ENCODE measurements at regions not wholly inside any gene's neighbourhood (a gene's known extent, or its start where the extent isn't known, plus 50 kb on each side); places are given as distances from the start of the nearest gene placed in this dataset.

- intact Hi-C loops (cut with micrococcal nuclease), result no loop called here
- DNase-seq, result no peak
- Histone ChIP-seq H2AFZ (ENCODE audit: insufficient read depth, low read depth, low read length, poor library complexity, severe bottlenecking) (no peak overlapping the region), H3K79me2 (ENCODE audit: insufficient read depth, low read length) (no peaks in the 10 kb centered on the region), H3K9ac (ENCODE audit: insufficient read depth, low read length, poor library complexity, severe bottlenecking) (no peak overlapping the region), H3K4me1 (ENCODE audit: control insufficient read depth in 1 of 2, insufficient read depth in 2 of 2, low read length in 2 of 2) (no peaks in the 10 kb centered on the region), H3K9me3 (replicated peaks in 1 of 2; ENCODE audit: control insufficient read depth in 1 of 2, insufficient read depth in 1 of 2, low read length in 2 of 2) (no peaks in the 10 kb centered on the region), H3K36me3 (replicated peaks in 1 of 2; ENCODE audit: control insufficient read depth in 1 of 2, insufficient read depth in 2 of 2, low read length in 2 of 2) (no peaks in the 10 kb centered on the region), H4K20me1 (ENCODE audit: insufficient read depth, low read length) (no peaks in the 10 kb centered on the region), H3K4me3 (replicated peaks in 1 of 3; ENCODE audit: low read depth in 2 of 3, low read length in 3 of 3) (no peak overlapping the region), H3K4me2 (replicated peaks; ENCODE audit: extremely low read depth, low read length, poor library complexity, severe bottlenecking) (no peak overlapping the region), H3K27me3 (ENCODE audit: control insufficient read depth in 2 of 2, insufficient read depth in 2 of 2, low read length in 2 of 2) (no peaks in the 10 kb centered on the region), H3K27ac (ENCODE audit: low read depth in 1 of 2, low read length in 2 of 2) (no peak overlapping the region)
- Mint-ChIP-seq H3K36me3 (no peaks in the 10 kb centered on the region), H3K4me3 (no peak overlapping the region), H3K27me3 (ENCODE audit: low read depth in 3 of 3) (no peaks in the 10 kb centered on the region), H3K9me3 (peaks cover 0 to 4% (median 2%) of the 10 kb centered on the region in 7 donors), H3K4me1 (peaks cover 2% of the 10 kb centered on the region), H3K27ac (no peak overlapping the region)
- WGBS (ENCODE audit: insufficient coverage), result no CpG with 5 or more reads among the region's 1 CpG
- TF ChIP-seq, protein P1, sequence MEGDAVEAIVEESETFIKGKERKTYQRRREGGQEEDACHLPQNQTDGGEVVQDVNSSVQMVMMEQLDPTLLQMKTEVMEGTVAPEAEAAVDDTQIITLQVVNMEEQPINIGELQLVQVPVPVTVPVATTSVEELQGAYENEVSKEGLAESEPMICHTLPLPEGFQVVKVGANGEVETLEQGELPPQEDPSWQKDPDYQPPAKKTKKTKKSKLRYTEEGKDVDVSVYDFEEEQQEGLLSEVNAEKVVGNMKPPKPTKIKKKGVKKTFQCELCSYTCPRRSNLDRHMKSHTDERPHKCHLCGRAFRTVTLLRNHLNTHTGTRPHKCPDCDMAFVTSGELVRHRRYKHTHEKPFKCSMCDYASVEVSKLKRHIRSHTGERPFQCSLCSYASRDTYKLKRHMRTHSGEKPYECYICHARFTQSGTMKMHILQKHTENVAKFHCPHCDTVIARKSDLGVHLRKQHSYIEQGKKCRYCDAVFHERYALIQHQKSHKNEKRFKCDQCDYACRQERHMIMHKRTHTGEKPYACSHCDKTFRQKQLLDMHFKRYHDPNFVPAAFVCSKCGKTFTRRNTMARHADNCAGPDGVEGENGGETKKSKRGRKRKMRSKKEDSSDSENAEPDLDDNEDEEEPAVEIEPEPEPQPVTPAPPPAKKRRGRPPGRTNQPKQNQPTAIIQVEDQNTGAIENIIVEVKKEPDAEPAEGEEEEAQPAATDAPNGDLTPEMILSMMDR (IDR thresholded peaks at IDR 0.05), result no peak
Measured at GRCh38 chr17:13405080-13405479, 196.6 kb downstream of the HS3ST3A1 start.

GRCh38 chr17:13403982-13404946, 197.5 kb downstream of the HS3ST3A1 start:
- peaks cover 0 to 2% (median 0%) of the 10 kb centered on the region in 3 donors for H3K27me3 Mint-ChIP-seq (ENCODE audit: low read depth in 3 of 3)
- peaks cover 2% of the 10 kb centered on the region for H3K4me1 Mint-ChIP-seq
- Histone ChIP-seq H3K27me3 (ENCODE audit: control insufficient read depth in 2 of 2, insufficient read depth in 2 of 2, low read length in 2 of 2) (no peaks in the 10 kb centered on the region), H3K79me2 (ENCODE audit: insufficient read depth, low read length) (no peaks in the 10 kb centered on the region), H3K4me2 (replicated peaks; ENCODE audit: extremely low read depth, low read length, poor library complexity, severe bottlenecking) (no peak overlapping the region), H4K20me1 (ENCODE audit: insufficient read depth, low read length) (no peaks in the 10 kb centered on the region), H3K4me1 (ENCODE audit: control insufficient read depth in 1 of 2, insufficient read depth in 2 of 2, low read length in 2 of 2) (no peaks in the 10 kb centered on the region), H3K36me3 (replicated peaks in 1 of 2; ENCODE audit: control insufficient read depth in 1 of 2, insufficient read depth in 2 of 2, low read length in 2 of 2) (no peaks in the 10 kb centered on the region), H3K9me3 (replicated peaks in 1 of 2; ENCODE audit: control insufficient read depth in 1 of 2, insufficient read depth in 1 of 2, low read length in 2 of 2) (no peaks in the 10 kb centered on the region), H3K4me3 (replicated peaks in 1 of 3; ENCODE audit: low read depth in 2 of 3, low read length in 3 of 3) (no peak overlapping the region), H3K9ac (ENCODE audit: insufficient read depth, low read length, poor library complexity, severe bottlenecking) (no peak overlapping the region), H2AFZ (ENCODE audit: insufficient read depth, low read depth, low read length, poor library complexity, severe bottlenecking) (no peak overlapping the region), H3K27ac (ENCODE audit: low read depth in 1 of 2, low read length in 2 of 2) (no peak overlapping the region)
- H3K4me3 Mint-ChIP-seq, result no peak overlapping the region
- WGBS (ENCODE audit: insufficient coverage), result 96% methylated on average over 3 of the region's 4 CpGs
- no peak overlapping the region for H3K27ac Mint-ChIP-seq
- TF ChIP-seq, protein P1 (IDR thresholded peaks at IDR 0.05), result no peak
- no peak for DNase-seq
- peaks cover 0 to 4% (median 2%) of the 10 kb centered on the region in 7 donors for H3K9me3 Mint-ChIP-seq
- intact Hi-C loops (cut with micrococcal nuclease), result no loop called here
- H3K36me3 Mint-ChIP-seq, result no peaks in the 10 kb centered on the region

All from CD14-positive monocyte (primary cell).